ENCODE measurements at regions not wholly inside any gene's neighbourhood (a gene's known extent, or its start where the extent isn't known, plus 50 kb on each side); places are given as distances from the start of the nearest gene placed in this dataset.

DNA sequence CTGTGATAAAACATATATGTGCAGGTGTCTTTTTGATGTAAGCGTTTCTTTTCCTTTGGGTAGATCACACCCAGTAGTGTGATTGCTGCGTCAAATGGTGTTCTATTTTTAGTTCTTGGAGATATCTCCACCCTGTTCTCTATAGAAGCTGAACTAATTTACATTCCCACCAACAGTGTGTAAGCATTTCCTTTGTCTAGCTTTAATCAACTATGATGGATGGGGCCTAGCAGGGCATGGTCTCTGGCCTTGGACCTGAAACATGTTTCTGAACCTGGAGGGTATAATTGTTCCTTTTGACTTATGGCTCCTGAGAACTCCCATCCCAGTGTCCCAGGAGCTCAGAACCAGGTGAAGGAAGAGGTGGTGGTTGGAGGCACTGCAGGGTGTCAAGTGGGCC is 93.9 kb downstream of the HAPSTR1 start:
- TF ChIP-seq, protein P1, sequence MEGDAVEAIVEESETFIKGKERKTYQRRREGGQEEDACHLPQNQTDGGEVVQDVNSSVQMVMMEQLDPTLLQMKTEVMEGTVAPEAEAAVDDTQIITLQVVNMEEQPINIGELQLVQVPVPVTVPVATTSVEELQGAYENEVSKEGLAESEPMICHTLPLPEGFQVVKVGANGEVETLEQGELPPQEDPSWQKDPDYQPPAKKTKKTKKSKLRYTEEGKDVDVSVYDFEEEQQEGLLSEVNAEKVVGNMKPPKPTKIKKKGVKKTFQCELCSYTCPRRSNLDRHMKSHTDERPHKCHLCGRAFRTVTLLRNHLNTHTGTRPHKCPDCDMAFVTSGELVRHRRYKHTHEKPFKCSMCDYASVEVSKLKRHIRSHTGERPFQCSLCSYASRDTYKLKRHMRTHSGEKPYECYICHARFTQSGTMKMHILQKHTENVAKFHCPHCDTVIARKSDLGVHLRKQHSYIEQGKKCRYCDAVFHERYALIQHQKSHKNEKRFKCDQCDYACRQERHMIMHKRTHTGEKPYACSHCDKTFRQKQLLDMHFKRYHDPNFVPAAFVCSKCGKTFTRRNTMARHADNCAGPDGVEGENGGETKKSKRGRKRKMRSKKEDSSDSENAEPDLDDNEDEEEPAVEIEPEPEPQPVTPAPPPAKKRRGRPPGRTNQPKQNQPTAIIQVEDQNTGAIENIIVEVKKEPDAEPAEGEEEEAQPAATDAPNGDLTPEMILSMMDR (IDR thresholded peaks at IDR 0.05; ENCODE audit: low read depth, low read length): no peak
- no peak overlapping the region for H3K4me3 ChIP-seq (replicated peaks in 1 of 2; ENCODE audit: low read depth in 2 of 2, low read length in 2 of 2)
- DNase-seq (ENCODE audit: low read depth in 2 of 2): no peak

DNA sequence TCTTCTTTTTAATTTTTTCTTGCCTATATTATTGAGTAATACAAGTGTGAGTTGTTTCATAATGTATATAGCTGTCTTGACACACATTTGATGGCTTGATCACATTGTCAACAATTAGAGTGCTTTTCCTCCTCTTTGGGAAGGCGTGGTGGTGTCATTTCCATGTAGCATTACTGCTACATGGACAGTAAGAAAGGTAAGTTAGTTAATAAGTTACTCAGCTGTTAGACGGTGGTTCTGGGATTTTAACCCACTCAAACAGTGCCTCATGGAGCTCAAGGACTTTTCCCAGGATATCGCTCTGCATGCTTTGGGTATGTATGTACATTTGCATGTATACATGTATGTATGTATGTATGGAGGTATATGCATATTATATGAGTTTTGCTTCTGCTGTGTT is 94.6 kb downstream of the HAPSTR1 start:
- DNase-seq (ENCODE audit: low read depth in 2 of 2): no peak
- TF ChIP-seq, protein P1 (IDR thresholded peaks at IDR 0.05; ENCODE audit: low read depth, low read length): no peak
- no peak overlapping the region for H3K4me3 ChIP-seq (replicated peaks in 1 of 2; ENCODE audit: low read depth in 2 of 2, low read length in 2 of 2)

DNA sequence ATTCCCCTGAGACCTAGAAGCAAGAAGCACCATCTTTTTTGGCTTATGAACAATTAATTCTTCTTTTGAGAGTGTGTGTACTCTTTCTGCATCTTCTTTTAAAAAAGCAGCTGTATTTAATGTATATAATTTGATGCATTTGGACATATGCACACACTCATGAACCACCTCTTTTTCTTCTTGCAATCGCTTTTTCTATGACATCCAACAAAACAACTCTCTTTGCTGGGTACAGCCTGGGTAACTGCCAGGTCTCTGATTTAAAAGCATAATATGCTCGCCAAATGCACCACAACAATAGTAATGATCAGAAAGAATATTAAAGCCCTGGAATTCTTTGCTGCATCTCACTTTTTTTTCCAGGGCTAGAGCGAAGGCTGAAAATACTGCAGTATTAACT is 97.3 kb downstream of the HAPSTR1 start:
- H3K4me3 ChIP-seq (replicated peaks in 1 of 2; ENCODE audit: low read depth in 2 of 2, low read length in 2 of 2): no peak overlapping the region
- no peak for DNase-seq (ENCODE audit: low read depth in 2 of 2)
- TF ChIP-seq, protein P1 (IDR thresholded peaks at IDR 0.05; ENCODE audit: low read depth, low read length): no peak

DNA sequence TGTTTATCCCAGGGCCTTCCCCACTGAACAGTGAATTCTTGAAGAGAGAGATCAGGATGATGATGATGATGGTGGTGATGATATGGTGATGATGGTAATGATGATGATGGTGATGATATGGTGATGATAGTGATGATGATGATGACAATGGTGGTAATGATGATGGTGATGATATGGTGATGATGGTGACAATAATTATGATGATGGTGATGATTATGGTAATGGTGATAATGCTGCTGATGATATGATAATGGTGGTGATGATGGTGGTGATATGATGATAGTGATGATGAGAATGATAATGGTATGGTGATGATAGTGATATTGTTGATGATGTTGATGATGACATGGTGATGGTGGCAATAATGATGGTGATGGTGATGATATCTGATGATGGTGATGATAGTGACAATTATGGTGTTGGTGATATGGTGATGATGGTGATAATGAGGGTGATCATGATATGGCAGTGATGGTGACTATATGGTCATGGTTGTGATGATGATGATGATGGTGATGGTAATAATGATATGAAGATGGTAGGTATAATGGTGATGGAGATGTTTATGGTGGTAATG is 99.9 kb downstream of the HAPSTR1 start:
- DNase-seq (ENCODE audit: low read depth in 2 of 2): no peak
- TF ChIP-seq, protein P1 (IDR thresholded peaks at IDR 0.05; ENCODE audit: low read depth, low read length): no peak
- no peak overlapping the region for H3K4me3 ChIP-seq (replicated peaks in 1 of 2; ENCODE audit: low read depth in 2 of 2, low read length in 2 of 2)

DNA sequence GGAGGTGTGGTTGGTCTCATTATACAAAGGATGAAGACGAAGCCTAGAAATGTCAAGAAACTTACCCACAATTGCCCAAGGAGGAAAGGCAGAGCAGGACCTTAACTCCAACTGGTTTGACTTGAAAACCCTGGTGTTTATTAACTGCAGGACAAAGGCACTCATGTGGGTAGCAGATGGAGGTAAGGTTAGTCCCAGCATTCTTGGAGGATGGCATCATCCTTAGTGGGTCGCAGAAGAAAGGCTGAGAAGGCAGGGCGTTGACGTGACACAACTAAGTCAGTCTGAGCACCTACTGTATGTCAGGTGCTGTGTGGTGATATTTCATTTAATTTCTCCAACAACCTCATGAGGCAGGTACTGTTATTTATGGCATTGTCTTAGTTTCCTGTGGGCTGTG is 101.3 kb downstream of the HAPSTR1 start:
- no peak overlapping the region for H3K4me3 ChIP-seq (replicated peaks in 1 of 2; ENCODE audit: low read depth in 2 of 2, low read length in 2 of 2)
- TF ChIP-seq, protein P1 (IDR thresholded peaks at IDR 0.05; ENCODE audit: low read depth, low read length): no peak
- no peak for DNase-seq (ENCODE audit: low read depth in 2 of 2)

DNA sequence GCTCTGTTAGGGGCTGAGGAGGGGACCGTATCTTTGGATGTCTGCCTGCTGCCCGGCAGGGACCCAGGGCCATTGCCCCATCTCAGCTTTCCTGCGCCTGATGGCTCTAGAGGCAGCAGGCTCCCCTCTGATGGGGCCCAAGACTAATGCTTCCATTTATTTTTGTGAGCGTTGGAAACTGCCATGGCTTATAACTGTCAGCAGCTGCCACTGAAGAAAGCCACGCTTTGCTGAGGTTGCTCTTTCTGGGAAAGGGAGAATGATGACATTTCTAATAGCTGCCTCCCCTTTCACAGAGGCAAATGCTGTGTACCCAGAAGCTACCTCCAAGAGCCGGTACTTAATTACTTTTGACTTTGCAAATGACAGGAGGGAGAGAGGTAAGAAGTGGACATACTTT is 103.8 kb downstream of the HAPSTR1 start:
- no peak for DNase-seq (ENCODE audit: low read depth in 2 of 2)
- TF ChIP-seq, protein P1 (IDR thresholded peaks at IDR 0.05; ENCODE audit: low read depth, low read length): no peak
- no peak overlapping the region for H3K4me3 ChIP-seq (replicated peaks in 1 of 2; ENCODE audit: low read depth in 2 of 2, low read length in 2 of 2)
